ENCODE measurements at regions not wholly inside any gene's neighbourhood (a gene's known extent, or its start where the extent isn't known, plus 50 kb on each side); places are given as distances from the start of the nearest gene placed in this dataset.

DNA sequence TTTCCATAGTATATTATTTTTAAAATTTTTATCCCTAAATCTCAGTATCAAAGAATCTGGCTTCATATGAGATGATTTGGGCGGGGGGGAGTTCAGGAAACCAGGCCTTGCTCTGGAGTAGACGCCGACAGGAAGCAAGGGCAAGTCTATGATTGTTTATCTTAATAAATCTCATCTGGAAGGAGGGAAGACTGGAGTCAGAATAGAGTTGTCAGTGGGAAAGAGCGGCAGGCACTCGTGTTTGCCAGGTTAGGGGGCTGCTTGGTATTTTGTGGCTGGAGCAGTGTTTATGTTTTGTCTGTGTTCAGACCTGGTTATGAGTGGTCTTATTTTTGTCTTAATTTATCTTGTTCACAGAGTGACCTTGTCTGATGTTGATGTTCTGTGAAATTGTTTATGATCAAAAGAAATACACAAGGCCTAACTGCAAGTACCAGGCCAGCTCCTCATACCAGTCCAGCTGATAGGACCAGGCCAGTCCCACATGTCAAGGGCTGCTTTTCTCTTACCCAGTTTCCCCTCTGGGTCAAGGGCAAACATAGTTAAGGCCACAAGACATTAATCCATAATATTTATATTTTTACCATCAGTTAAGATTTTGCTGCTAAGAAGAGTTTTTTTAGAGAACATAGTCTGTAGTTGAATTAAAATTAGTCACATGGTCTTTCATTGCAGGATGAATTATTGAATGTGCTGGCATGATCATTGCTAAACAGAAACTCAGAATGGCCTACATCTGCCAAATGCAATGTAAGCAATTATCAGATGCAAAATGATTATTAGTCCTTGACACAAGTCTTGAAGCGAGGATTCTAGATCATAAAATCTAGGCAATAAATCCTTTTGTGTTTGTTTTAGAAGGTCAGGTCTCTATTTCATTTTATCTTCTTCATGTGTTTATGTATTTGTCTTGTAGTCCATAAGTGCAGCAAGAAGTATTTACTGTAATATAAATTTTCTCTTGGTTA, 176.5 kb downstream of the GASK1B start:
- H3K27ac ChIP-seq: no peak overlapping the region
- H3K4me1 ChIP-seq: peaks cover 0 to 5% of the 10 kb centered on the region in 2 donors
- H3K27me3 ChIP-seq: no peaks in the 10 kb centered on the region
- no peak for TF ChIP-seq POLR2A (IDR thresholded peaks at IDR 0.05)
- TF ChIP-seq CTCF (IDR thresholded peaks at IDR 0.05 in 4 of 5, conservative IDR thresholded peaks at IDR 0.05 in 1 of 5): no peak
- no peak for DNase-seq
- in situ Hi-C loops (cut with MboI; ENCODE audit: low sequenced_read_pairs in 4 of 4) (loop anchor here (5.0 to 25.0 kb wide), 5 partner anchors 171 to 641 kb away; partner anchors contain the start of gene GASK1B (in 1 of the 4)), intact Hi-C loops (cut with DNase I; ENCODE audit: low total_unique reads) (no loop called here)
- no peak overlapping the region for H3K4me3 ChIP-seq
- H3K36me3 ChIP-seq: no peaks in the 10 kb centered on the region
- no peaks in the 10 kb centered on the region for H3K9me3 ChIP-seq
- no peak for ATAC-seq

DNA sequence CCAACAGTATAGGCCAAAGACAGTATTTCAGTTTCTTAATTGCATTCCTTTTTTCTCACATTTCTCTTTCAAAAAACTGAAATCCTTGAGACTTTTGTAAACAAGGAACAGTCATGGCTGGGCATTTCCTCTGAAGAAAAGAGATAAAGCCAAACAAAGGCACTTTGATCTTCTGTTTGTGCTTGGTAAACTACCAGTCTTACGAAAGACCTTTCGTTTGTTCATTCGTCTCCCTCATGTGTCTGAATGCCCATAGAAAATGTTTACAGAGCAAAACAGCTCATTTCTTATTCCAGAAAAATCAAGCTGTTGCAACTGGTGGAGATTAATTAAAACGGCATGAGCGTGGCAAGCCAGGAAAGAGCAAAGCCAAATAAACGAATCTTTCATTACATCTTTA, 178.0 kb downstream of the GASK1B start:
- no peak overlapping the region for H3K27ac ChIP-seq
- H3K27me3 ChIP-seq: no peaks in the 10 kb centered on the region
- no peak for TF ChIP-seq CTCF (IDR thresholded peaks at IDR 0.05 in 4 of 5, conservative IDR thresholded peaks at IDR 0.05 in 1 of 5)
- no peak for TF ChIP-seq POLR2A (IDR thresholded peaks at IDR 0.05)
- peaks cover 0 to 5% of the 10 kb centered on the region in 2 donors for H3K4me1 ChIP-seq
- no peak overlapping the region for H3K4me3 ChIP-seq
- in situ Hi-C loops (cut with MboI; ENCODE audit: low sequenced_read_pairs in 4 of 4) (loop anchor here (5.0 to 25.0 kb wide), 6 partner anchors 172 to 642 kb away; partner anchors contain the start of gene GASK1B (in 2 of the 4)), intact Hi-C loops (cut with DNase I; ENCODE audit: low total_unique reads) (no loop called here)
- H3K36me3 ChIP-seq: no peaks in the 10 kb centered on the region
- ATAC-seq (no peak), DNase-seq (no peak)
- no peaks in the 10 kb centered on the region for H3K9me3 ChIP-seq

DNA sequence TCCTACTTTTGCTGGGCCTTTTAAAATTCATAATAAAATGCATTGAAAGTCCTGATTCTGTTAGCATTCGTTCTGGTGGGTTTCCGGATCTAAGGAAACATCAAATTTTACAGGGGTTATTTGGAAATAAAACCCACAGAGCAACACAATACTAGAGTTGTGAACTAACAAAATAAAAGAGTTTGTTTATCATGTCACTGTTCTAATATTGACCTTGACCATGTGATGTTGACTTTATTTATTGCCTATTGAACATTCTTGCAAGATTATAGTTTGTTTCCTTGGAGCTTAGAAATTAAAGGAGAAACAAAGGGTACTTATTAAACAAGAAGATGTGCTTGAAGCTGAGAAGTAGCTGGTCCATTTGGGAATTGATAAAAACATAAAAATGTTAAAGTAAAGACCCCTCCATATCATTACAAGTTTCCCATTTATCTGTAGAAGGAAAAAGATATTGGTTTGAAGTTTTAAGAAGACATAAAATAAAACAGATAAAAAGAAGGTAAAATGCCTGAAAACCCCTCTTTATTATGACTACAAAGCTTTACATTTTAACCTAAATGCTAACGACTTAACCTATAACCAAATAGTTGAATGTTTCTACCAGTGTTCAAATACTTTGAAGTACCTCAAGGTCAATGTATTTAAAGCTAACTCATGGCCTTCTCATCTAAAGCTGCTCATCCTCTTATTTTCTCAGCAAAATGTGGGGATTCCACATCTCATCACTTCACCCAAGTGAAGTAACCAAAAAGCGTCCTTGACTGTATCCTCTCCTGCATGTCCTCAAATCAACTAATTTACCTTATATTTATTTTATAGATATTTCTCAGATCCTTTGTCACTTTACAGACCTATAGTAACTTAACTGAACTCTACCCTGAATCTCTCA, 179.6 kb downstream of the GASK1B start:
- H3K36me3 ChIP-seq: no peaks in the 10 kb centered on the region
- intact Hi-C loops (cut with DNase I; ENCODE audit: low total_unique reads): loop anchor here (1.0 to 2.0 kb wide), 2 partner anchors 179 to 262 kb away; no protein-coding TSS in a partner anchor
- H3K4me1 ChIP-seq: peaks cover 0 to 5% of the 10 kb centered on the region in 2 donors
- H3K27me3 ChIP-seq: no peaks in the 10 kb centered on the region
- no peak overlapping the region for H3K4me3 ChIP-seq
- H3K27ac ChIP-seq: peak overlapping the region in 3 of 4 donors; percentile 32 to 56 (median 52)
- no peak for ATAC-seq
- DNase-seq: no peak
- in situ Hi-C loops (cut with MboI; ENCODE audit: low sequenced_read_pairs in 4 of 4): loop anchor here (5.0 to 25.0 kb wide), 6 partner anchors 174 to 644 kb away; partner anchors contain the start of gene GASK1B (in 2 of the 4)
- no peaks in the 10 kb centered on the region for H3K9me3 ChIP-seq
- TF ChIP-seq CTCF (IDR thresholded peaks at IDR 0.05 in 4 of 5, conservative IDR thresholded peaks at IDR 0.05 in 1 of 5) (no peak), POLR2A (IDR thresholded peaks at IDR 0.05) (no peak)

GRCh38 chr4:157992038-157992705, 180.7 kb downstream of the GASK1B start:
- H3K4me1 ChIP-seq: peaks cover 0 to 5% of the 10 kb centered on the region in 2 donors
- H3K4me3 ChIP-seq: peak overlapping the region; percentile 32 to 41 (median 36)
- TF ChIP-seq CTCF (IDR thresholded peaks at IDR 0.05 in 4 of 5, conservative IDR thresholded peaks at IDR 0.05 in 1 of 5) (peak; percentile 44 to 69 (median 61)), POLR2A (IDR thresholded peaks at IDR 0.05) (no peak)
- intact Hi-C loops (cut with DNase I; ENCODE audit: low total_unique reads): loop anchor here (1.0 to 2.0 kb wide), 2 partner anchors 180 to 263 kb away; no protein-coding TSS in a partner anchor
- no peaks in the 10 kb centered on the region for H3K9me3 ChIP-seq
- in situ Hi-C loops (cut with MboI; ENCODE audit: low sequenced_read_pairs in 4 of 4): loop anchor here (5.0 to 25.0 kb wide), 6 partner anchors 175 to 645 kb away; partner anchors contain the start of gene GASK1B (in 2 of the 4)
- ATAC-seq (peak; percentile 83 to 84), DNase-seq (peak in 1 of 2 donors; percentile 5)
- H3K27me3 ChIP-seq: no peaks in the 10 kb centered on the region
- peak overlapping the region in 3 of 4 donors; percentile 51 to 56 (median 52) for H3K27ac ChIP-seq
- no peaks in the 10 kb centered on the region for H3K36me3 ChIP-seq
